K562 (cell line): ENCODE measurements at regions not wholly inside any gene's neighbourhood (a gene's known extent, or its start where the extent isn't known, plus 50 kb on each side); places are given as distances from the start of the nearest gene placed in this dataset.

ENCODE experiments used
- ATAC-seq: fragments of 200-7000 bp; cut with Tn5 transposase; 3 replicates; pipeline ENCODE4 v1.9.1; 2020; ENCODE audit warnings: moderate library complexity
- BruUV-seq: library from RNA; stranded (reverse); fragments of 400-500 nt; replicated peaks from 2 replicates; lab custom pipeline; 2021; lab: Mats Ljungman, UMichigan
- CTCF ChIA-PET: fragments of 300-600 bp; formaldehyde crosslinking; extraction: SDS; loops from one replicate; lab custom pipeline; 2021; ENCODE audit warnings: low intra/inter-chr PET ratio; lab: Yijun Ruan, JAX
- POLR2A ChIA-PET: fragments of 300-600, 350-650 bp; sonication (Branson Sonifier 250); formaldehyde crosslinking; extraction: SDS; loops from one replicate; lab custom pipeline; 2021; ENCODE audit warnings: antibody characterized with exemption, inconsistent platforms; lab: Yijun Ruan, JAX
- DNase-seq, 4 experiments: peaks; one replicate each; pipeline versions ENCODE4 v3.0.0 to v3.0.0-alpha.2; 2011 to 2018; ENCODE audit warnings: low spot score in 3 of 4, mixed read lengths in 3 of 4; ENCODE audit errors: extremely low read depth in 1 of 4
- FAIRE-seq: peaks from 2 replicates; lab custom pipeline; 2011; peaks lifted over from hg19 to GRCh38; lab: Jason Lieb, UNC
- H2AFZ ChIP-seq: 2 replicates; pipeline ENCODE4 v1.6.0; 2011; ENCODE audit warnings: low read depth, low read length, control low read depth, inconsistent platforms
- H3K27ac ChIP-seq: fragments of 200-600 bp; 3 replicates; pipeline ENCODE4 v1.8.0; 2011; ENCODE audit warnings: low read depth, mild to moderate bottlenecking, control low read depth, inconsistent platforms, low read length, moderate library complexity, mixed read lengths; ENCODE audit errors: extremely low read depth
- H3K27me3 ChIP-seq, 2 experiments: fragments of 300-600 bp in 1 of 2; 2 replicates in 1 of 2; 3 replicates in 1 of 2; pipeline versions ENCODE4 v1.6.0 to v1.8.0; 2011; ENCODE audit warnings: inconsistent platforms in 2 of 2, low read length in 2 of 2, mild to moderate bottlenecking in 1 of 2, mixed read lengths in 1 of 2, moderate library complexity in 1 of 2; ENCODE audit not compliant: control insufficient read depth in 2 of 2, insufficient read depth in 2 of 2
- H3K36me3 ChIP-seq: fragments of 300-600 bp; 3 replicates; pipeline ENCODE4 v1.8.0; 2011; ENCODE audit warnings: mild to moderate bottlenecking, low read length, inconsistent platforms; ENCODE audit not compliant: control insufficient read depth, insufficient read depth
- H3K4me1 ChIP-seq, 2 experiments: fragments of 200-600 bp in 1 of 2; replicated peaks in 1 of 2; 2 replicates in 1 of 2; 3 replicates in 1 of 2; pipeline versions ENCODE4 v1.5.1 to v1.8.0; 2011; ENCODE audit warnings: inconsistent platforms in 2 of 2, low read length in 2 of 2, mild to moderate bottlenecking in 1 of 2, mixed read lengths in 1 of 2, moderate library complexity in 1 of 2; ENCODE audit not compliant: control insufficient read depth in 2 of 2, insufficient read depth in 2 of 2
- H3K4me2 ChIP-seq: 2 replicates; pipeline ENCODE4 v1.6.1; 2011; ENCODE audit warnings: low read length, control low read depth, inconsistent platforms, mixed read lengths; ENCODE audit not compliant: insufficient read depth
- H3K4me3 ChIP-seq: fragments of 200-600 bp; sonication (generic), shearing (Covaris generic); 2 replicates; pipeline ENCODE4 v1.5.1; 2016; ENCODE audit warnings: control low read depth, inconsistent platforms
- H3K79me2 ChIP-seq: fragments of 200-600 bp; 3 replicates; pipeline ENCODE4 v1.8.0; 2011; ENCODE audit warnings: low read length, inconsistent platforms; ENCODE audit not compliant: control insufficient read depth, insufficient read depth
- H3K9ac ChIP-seq, 2 experiments: 2 replicates each; pipeline versions ENCODE4 v1.6.0 to v1.6.1; 2011; ENCODE audit warnings: low read depth in 2 of 2, low read length in 2 of 2, control low read depth in 1 of 2, inconsistent platforms in 1 of 2, mild to moderate bottlenecking in 1 of 2, mixed read lengths in 1 of 2; ENCODE audit not compliant: insufficient read depth in 1 of 2
- H3K9me1 ChIP-seq: one replicate; pipeline ENCODE4 v1.6.0; 2011; ENCODE audit warnings: inconsistent platforms, mild to moderate bottlenecking, low read length, moderate library complexity; ENCODE audit not compliant: control insufficient read depth, insufficient read depth
- H3K9me3 ChIP-seq: replicated peaks from 2 replicates; pipeline ENCODE4 v1.5.1; 2011; ENCODE audit warnings: low read depth, low read length, inconsistent platforms; ENCODE audit not compliant: control insufficient read depth, insufficient read depth
- H4K20me1 ChIP-seq: replicated peaks from 2 replicates; pipeline ENCODE4 v1.6.1; 2011; ENCODE audit warnings: low read length, inconsistent platforms, mixed read lengths; ENCODE audit not compliant: control insufficient read depth, insufficient read depth
- ARHGAP35 ChIP-seq: fragments of 450-650 bp; IDR thresholded peaks from 2 replicates; pipeline ENCODE4 v1.6.1; 2018; ENCODE audit not compliant: partially characterized antibody
- ARID4B ChIP-seq: sonication (generic); formaldehyde crosslinking; IDR thresholded peaks from 2 replicates; pipeline ENCODE4 v1.8.0; 2022; ENCODE audit warnings: mild to moderate bottlenecking, missing genetic modification reagents
- BDP1 ChIP-seq: IDR thresholded peaks from 3 replicates; pipeline ENCODE4 v1.6.1; 2011; ENCODE audit not compliant: insufficient read length, insufficient read depth
- CHD4 ChIP-seq: fragments of 200-600 bp; sonication (generic); IDR thresholded peaks from 3 replicates; pipeline ENCODE4 v1.6.1; 2012; ENCODE audit warnings: low read depth, mild to moderate bottlenecking, mixed read lengths, low read length, inconsistent platforms; ENCODE audit not compliant: insufficient read depth, insufficient replicate concordance, poor library complexity, severe bottlenecking
- MCM7 ChIP-seq, 2 experiments: fragments of 450-650 bp; IDR thresholded peaks; 2 replicates each; pipeline ENCODE4 v1.6.1; 2016 to 2018
- NFIC ChIP-seq: fragments of 450-650 bp; IDR thresholded peaks from 2 replicates; pipeline ENCODE4 v1.6.1; 2017; ENCODE audit warnings: mild to moderate bottlenecking, inconsistent platforms
- RBM39 ChIP-seq: fragments of 200-400 bp; formaldehyde crosslinking; optimal IDR thresholded peaks from 2 replicates; pipeline ENCODE3; 2018; ENCODE audit warnings: low read depth, low read length
- TEAD4 ChIP-seq, 2 experiments: sonication (generic) in 1 of 2; formaldehyde crosslinking in 1 of 2; IDR thresholded peaks; 2 replicates each; pipeline versions ENCODE4 v1.6.1 to v1.8.0; 2012 to 2022; ENCODE audit warnings: borderline replicate concordance in 1 of 2, inconsistent platforms in 1 of 2, low read length in 1 of 2, mild to moderate bottlenecking in 1 of 2, missing genetic modification reagents in 1 of 2
- ZBTB5 ChIP-seq: fragments of 450-650 bp; IDR thresholded peaks from 2 replicates; pipeline ENCODE4 v1.6.1; 2017; ENCODE audit warnings: antibody characterized with exemption
- ZNF133 ChIP-seq: fragments of 250-450 bp; sonication (Bioruptor Pico); IDR thresholded peaks from 2 replicates; pipeline ENCODE4 v1.4.0; 2020; ENCODE audit warnings: mild to moderate bottlenecking
- ZNF431 ChIP-seq: sonication (generic); formaldehyde crosslinking; IDR thresholded peaks from 2 replicates; pipeline ENCODE4 v1.8.0; 2022; ENCODE audit warnings: mild to moderate bottlenecking, missing genetic modification reagents
- ZNF699 ChIP-seq: fragments of 250-450 bp; sonication (Bioruptor Pico); IDR thresholded peaks from 2 replicates; pipeline ENCODE4 v1.8.0; 2021; ENCODE audit warnings: mild to moderate bottlenecking, moderate library complexity; ENCODE audit not compliant: insufficient replicate concordance
- in situ Hi-C: fragments of 300-500 bp; cut with MboI; formaldehyde crosslinking; loops from 4 replicates; pipeline ENCODE4 v1.15.0; 2018; ENCODE audit warnings: inconsistent platforms, mixed read lengths
- intact Hi-C: fragments of 100-400 bp; cut with micrococcal nuclease; formaldehyde crosslinking; loops from 2 replicates; pipeline ENCODE4 v1.14.2; 2022

- no TSS peak for BruUV-seq
- Histone ChIP-seq H3K36me3 (no peaks in the 10 kb centered on the region), H2AFZ (no peak overlapping the region), H3K79me2 (no peaks in the 10 kb centered on the region), H3K27ac (no peak overlapping the region), H3K4me3 (no peak overlapping the region), H3K4me1 (no peaks in the 10 kb centered on the region), H3K9ac (no peak overlapping the region), H3K4me2 (no peak overlapping the region), H3K27me3 (no peaks in the 10 kb centered on the region), H3K9me1 (no peaks in the 10 kb centered on the region), H4K20me1 (no peaks in the 10 kb centered on the region), H3K9me3 (no peaks in the 10 kb centered on the region)
- DNase-seq (no peak), ATAC-seq (no peak), FAIRE-seq (no peak)
- intact Hi-C loops (no loop called here), in situ Hi-C loops (no loop called here)
- POLR2A ChIA-PET, result no interaction called here
- CTCF ChIA-PET, result no interaction called here
- TF ChIP-seq TEAD4 (IDR thresholded peaks at IDR 0.05; ENCODE audit: low read length) (no peak), TEAD4 (CRISPR knock-in tag; IDR thresholded peaks at IDR 0.05; ENCODE audit: borderline replicate concordance) (no peak), RBM39 (no peak), ZNF431 (CRISPR knock-in tag) (no peak), MCM7 (IDR thresholded peaks at IDR 0.05) (no peak), ARHGAP35 (no peak), ZNF699 (CRISPR knock-in tag) (no peak)
Observed at GRCh38 chr6:98343004-98343403, 491.4 kb upstream of the POU3F2 start.

GRCh38 chr6:98343797-98344196, 490.6 kb upstream of the POU3F2 start:
- FAIRE-seq (no peak), ATAC-seq (no peak), DNase-seq (no peak)
- Histone ChIP-seq H3K9me1 (no peaks in the 10 kb centered on the region), H3K36me3 (no peaks in the 10 kb centered on the region), H3K27ac (no peak overlapping the region), H3K4me1 (no peaks in the 10 kb centered on the region), H4K20me1 (no peaks in the 10 kb centered on the region), H3K4me3 (no peak overlapping the region), H3K27me3 (no peaks in the 10 kb centered on the region), H3K4me2 (no peak overlapping the region), H3K9ac (no peak overlapping the region), H2AFZ (no peak overlapping the region), H3K79me2 (no peaks in the 10 kb centered on the region), H3K9me3 (no peaks in the 10 kb centered on the region)
- POLR2A ChIA-PET, result no interaction called here
- in situ Hi-C loops, result no loop called here
- intact Hi-C loops, result no loop called here
- CTCF ChIA-PET, result no interaction called here
- BruUV-seq, result no TSS peak
- no peak for TF ChIP-seq ARID4B (CRISPR knock-in tag)
- TF ChIP-seq CHD4, result no peak
- no peak for TF ChIP-seq ZBTB5
- TF ChIP-seq NFIC, result no peak
- no peak for TF ChIP-seq BDP1
- TF ChIP-seq ZNF133 (CRISPR knock-in tag), result no peak
